Mesodermal cell (in vitro differentiated cells): ENCODE measurements at regions not wholly inside any gene's neighbourhood (a gene's known extent, or its start where the extent isn't known, plus 50 kb on each side); places are given as distances from the start of the nearest gene placed in this dataset.

Source experiments
- H3K27ac ChIP-seq: 2 replicates; pipeline ENCODE4 v1.7.0; 2013; ENCODE audit warnings: mild to moderate bottlenecking, low read depth, low read length, moderate library complexity; ENCODE audit not compliant: severe bottlenecking
- H3K36me3 ChIP-seq: 2 replicates; pipeline ENCODE4 v1.7.1; 2013; ENCODE audit warnings: mild to moderate bottlenecking, low read length, moderate library complexity; ENCODE audit not compliant: control insufficient read depth, insufficient read depth
- H3K4me1 ChIP-seq: one replicate; pipeline ENCODE4 v1.7.1; 2013; ENCODE audit warnings: mild to moderate bottlenecking, low read length; ENCODE audit not compliant: insufficient read depth, control insufficient read depth, poor library complexity, severe bottlenecking
- H3K4me3 ChIP-seq: 2 replicates; pipeline ENCODE4 v1.7.0; 2013; ENCODE audit warnings: low read length, control low read depth, mild to moderate bottlenecking; ENCODE audit not compliant: insufficient read depth, poor library complexity, severe bottlenecking; ENCODE audit errors: extremely low read depth
- H3K9me3 ChIP-seq: 2 replicates; pipeline ENCODE4 v1.7.1; 2013; ENCODE audit warnings: mild to moderate bottlenecking, low read length, moderate library complexity; ENCODE audit not compliant: control insufficient read depth
- WGBS, 2 experiments: methylation state at CpG; one replicate each; pipeline ENCODE4 v1.1.5; 2013; ENCODE audit warnings: missing lambda C conversion rate in 2 of 2; ENCODE audit not compliant: insufficient coverage in 2 of 2; 5-methylcytosine and 5-hydroxymethylcytosine counted together

GRCh38 chr6:147150293-147150692 lies 53.9 kb upstream of the STXBP5 start:
- Histone ChIP-seq H3K4me1 (no peaks in the 10 kb centered on the region), H3K4me3 (no peak overlapping the region), H3K27ac (no peak overlapping the region), H3K9me3 (no peaks in the 10 kb centered on the region), H3K36me3 (no peaks in the 10 kb centered on the region)
- WGBS, 2 experiments = 100% methylated on average over 1 of the region's 1 CpG
